GM23248 (cell line): ENCODE measurements at regions not wholly inside any gene's neighbourhood (a gene's known extent, or its start where the extent isn't known, plus 50 kb on each side); places are given as distances from the start of the nearest gene placed in this dataset.

Experiments
- EZH2 ChIP-seq: fragments of 200-600 bp; sonication (generic); IDR thresholded peaks from 2 replicates; pipeline ENCODE4 v1.6.1; 2018; ENCODE audit warnings: antibody characterized with exemption, mild to moderate bottlenecking; ENCODE audit not compliant: insufficient read depth, poor library complexity, severe bottlenecking
- EZH2phosphoT487 ChIP-seq: fragments of 200-600 bp; sonication (generic); IDR thresholded peaks from 2 replicates; pipeline ENCODE4 v1.6.1; 2018; ENCODE audit warnings: antibody characterized with exemption, moderate library complexity, mild to moderate bottlenecking, low read depth; ENCODE audit not compliant: insufficient read depth

DNA sequence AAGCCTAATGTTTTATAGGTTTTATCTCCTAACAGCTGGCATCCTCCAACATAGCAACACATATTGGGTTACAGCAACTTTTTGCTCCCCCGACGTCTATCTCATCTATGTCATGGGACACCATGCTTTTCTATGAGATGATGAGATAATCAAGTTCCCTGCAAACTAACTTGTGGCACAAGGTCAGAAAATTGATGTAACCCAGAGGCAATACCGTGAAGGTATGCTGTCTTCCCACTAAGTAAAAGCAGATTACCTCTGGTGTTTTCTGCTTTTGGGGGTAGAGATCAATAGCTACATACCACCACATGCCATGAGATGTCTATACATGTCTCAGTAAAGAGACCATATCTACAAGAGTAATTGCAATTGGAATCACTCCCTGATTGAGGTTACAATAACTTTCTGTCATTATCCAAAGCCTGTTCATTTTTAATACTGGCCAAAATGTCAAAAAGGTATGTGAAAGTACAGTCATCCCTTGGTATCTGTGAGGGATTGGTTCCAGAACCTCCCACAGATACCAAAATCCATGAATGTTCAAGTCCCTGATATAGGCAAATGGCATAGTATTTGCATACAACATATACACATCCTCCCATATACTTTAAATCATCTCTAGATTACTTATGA, 131.3 kb downstream of the CYSLTR2 start:
- no peak for TF ChIP-seq EZH2phosphoT487
- TF ChIP-seq EZH2 = no peak
